Posterior vena cava (tissue), 2 donors: ENCODE measurements at regions not wholly inside any gene's neighbourhood (a gene's known extent, or its start where the extent isn't known, plus 50 kb on each side); places are given as distances from the start of the nearest gene placed in this dataset.
"Not testable (repeated sequence)": the region's sequence is repeated elsewhere in the genome, so short reads cannot be mapped to it uniquely, and the experiment has no call there.

ENCODE experiments used
- DNase-seq: peaks from one replicate; pipeline ENCODE4 v3.0.0-alpha.2; 2020; ENCODE audit warnings: low spot score
- intact Hi-C, 2 donors: fragments of 100-400 bp; cut with DNase I; formaldehyde crosslinking; loops; one replicate each; pipeline versions ENCODE4 v1.14.1 to v1.14.2; 2022 to 2023
- donor health status: DM: yes; HTN: yes; CAD: no.
- donor health status: DM: yes; HTN: yes; CAD: no.

- DNase-seq: peak; percentile 61
- intact Hi-C loops: no loop called here
Observed at GRCh38 chr21:21831036-21831435, 832.8 kb downstream of the NCAM2 start.

GRCh38 chr21:21845901-21846300 is 847.7 kb downstream of the NCAM2 start:
- no peak for DNase-seq
- intact Hi-C loops: no loop called here

GRCh38 chr21:21851205-21851604 is 853.0 kb downstream of the NCAM2 start:
- intact Hi-C loops: loop anchor here in 1 of 2 donors (5.0 kb wide), 1 partner anchor 354 kb away; no protein-coding TSS in a partner anchor

GRCh38 chr21:21851657-21852056 is 853.4 kb downstream of the NCAM2 start:
- intact Hi-C loops: loop anchor here in 1 of 2 donors (5.0 kb wide), 1 partner anchor 354 kb away; no protein-coding TSS in a partner anchor

More at GRCh38 chr21:21851205-21851604, 853.0 kb downstream of the NCAM2 start:
- no peak for DNase-seq

GRCh38 chr21:21858502-21859334 is 860.5 kb downstream of the NCAM2 start:
- intact Hi-C loops: no loop called here
- DNase-seq: no peak

More at GRCh38 chr21:21851657-21852056, 853.4 kb downstream of the NCAM2 start:
- DNase-seq: no peak

GRCh38 chr21:21860888-21861287 is 862.7 kb downstream of the NCAM2 start:
- DNase-seq: no peak
- intact Hi-C loops: no loop called here

GRCh38 chr21:21864321-21864840 is 866.2 kb downstream of the NCAM2 start:
- intact Hi-C loops: no loop called here
- no peak for DNase-seq

- DNase-seq: no peak
- intact Hi-C loops: no loop called here
Observed at GRCh38 chr21:21897275-21897883, 899.2 kb downstream of the NCAM2 start.

- intact Hi-C loops: no loop called here
- DNase-seq: no peak
Observed at GRCh38 chr21:21898801-21899200, 900.6 kb downstream of the NCAM2 start.

- DNase-seq, intact Hi-C loops: not testable (repeated sequence)
Observed at GRCh38 chr21:21902416-21902815, 904.2 kb downstream of the NCAM2 start.

- no peak for DNase-seq
- intact Hi-C loops: no loop called here
Observed at GRCh38 chr21:21907271-21907670, 909.1 kb downstream of the NCAM2 start.

- DNase-seq: no peak
- intact Hi-C loops: no loop called here
Observed at GRCh38 chr21:21915816-21916215, 917.6 kb downstream of the NCAM2 start.

GRCh38 chr21:21921410-21922232 is 923.4 kb downstream of the NCAM2 start:
- intact Hi-C loops: no loop called here
- DNase-seq: no peak

- intact Hi-C loops: no loop called here
Observed at GRCh38 chr21:21929226-21929625, 931.0 kb downstream of the NCAM2 start.

GRCh38 chr21:21929789-21930188 is 931.6 kb downstream of the NCAM2 start:
- no peak for DNase-seq
- intact Hi-C loops: no loop called here

More at GRCh38 chr21:21929226-21929625, 931.0 kb downstream of the NCAM2 start:
- DNase-seq: no peak

GRCh38 chr21:21952566-21952965 is 954.4 kb downstream of the NCAM2 start:
- intact Hi-C loops: no loop called here
- DNase-seq: no peak

- DNase-seq: no peak
- intact Hi-C loops: no loop called here
Observed at GRCh38 chr21:21955204-21955603, 957.0 kb downstream of the NCAM2 start.

GRCh38 chr21:21957490-21957889 is 959.3 kb downstream of the NCAM2 start:
- intact Hi-C loops: no loop called here
- DNase-seq: no peak

GRCh38 chr21:21963911-21964310 is 965.7 kb downstream of the NCAM2 start:
- no peak for DNase-seq
- intact Hi-C loops: no loop called here

- DNase-seq: no peak
- intact Hi-C loops: no loop called here
Observed at GRCh38 chr21:21968810-21969209, 970.6 kb downstream of the NCAM2 start.
